Gastrocnemius medialis (tissue), 4 donors: ENCODE measurements at regions not wholly inside any gene's neighbourhood (a gene's known extent, or its start where the extent isn't known, plus 50 kb on each side); places are given as distances from the start of the nearest gene placed in this dataset.
"Not testable (repeated sequence)": the region's sequence is repeated elsewhere in the genome, so short reads cannot be mapped to it uniquely, and the experiment has no call there.

Source experiments
- ATAC-seq, 2 donors: fragments of 150-250 bp; one replicate each; pipeline ENCODE4 v1.9.1; 2016
- DNase-seq, 2 donors: peaks; one replicate each; pipeline ENCODE4 v3.0.0-alpha.2; 2019
- H3K27ac ChIP-seq, 4 donors: fragments of 200-600 bp; sonication (generic); 1 replicate in 1 of 4; 2 replicates in 3 of 4; pipeline ENCODE4 v1.5.1; 2016 to 2018; ENCODE audit warnings: mild to moderate bottlenecking in 2 of 4, moderate library complexity in 1 of 4
- H3K27me3 ChIP-seq, 3 donors: fragments of 200-600 bp; sonication (generic) in 2 of 3; 1 replicate in 1 of 3; 2 replicates in 2 of 3; pipeline versions ENCODE4 v1.5.1 to v1.6.0; 2016 to 2019; ENCODE audit warnings: mild to moderate bottlenecking in 1 of 3, moderate library complexity in 1 of 3
- H3K36me3 ChIP-seq, 2 donors: fragments of 200-600 bp; sonication (generic) in 1 of 2; one replicate each; pipeline ENCODE4 v1.5.1; 2017 to 2018
- H3K4me1 ChIP-seq, 2 donors: fragments of 200-600 bp; sonication (generic) in 1 of 2; one replicate each; pipeline ENCODE4 v1.5.1; 2016 to 2017; ENCODE audit warnings: mild to moderate bottlenecking in 2 of 2
- H3K4me3 ChIP-seq, 4 donors: fragments of 200-600 bp; sonication (generic) in 3 of 4; 1 replicate in 1 of 4; 2 replicates in 3 of 4; pipeline ENCODE4 v1.5.1; 2016 to 2019; ENCODE audit warnings: mild to moderate bottlenecking in 2 of 4
- H3K9me3 ChIP-seq, 3 donors: fragments of 200-600 bp; sonication (generic) in 2 of 3; 1 replicate in 1 of 3; 2 replicates in 2 of 3; pipeline ENCODE4 v1.5.1; 2016 to 2019
- POLR2A ChIP-seq, 2 donors: fragments of 450-650 bp; IDR thresholded peaks; one replicate each; pipeline ENCODE4 v1.6.1; 2017; ENCODE audit warnings: antibody characterized with exemption in 2 of 2, mild to moderate bottlenecking in 2 of 2, moderate library complexity in 2 of 2
- in situ Hi-C, 4 donors: fragments of 200-750 bp; cut with MboI; loops; one replicate each; pipeline versions ENCODE4 v1.15.0 to v1.8.0; 2017; ENCODE audit warnings: low sequenced_read_pairs in 4 of 4
- intact Hi-C: fragments of 100-400 bp; cut with DNase I; formaldehyde crosslinking; loops from one replicate; pipeline ENCODE4 v1.15.1; 2023; ENCODE audit warnings: low total_unique reads
- TF ChIP-seq, protein P1 (sequence below), 5 experiments: fragments of 450-650 bp in 3 of 5; fragments of 200-600 bp in 2 of 5; sonication (generic) in 2 of 5; IDR thresholded peaks in 4 of 5; conservative IDR thresholded peaks in 1 of 5; 1 replicate in 4 of 5; 2 replicates in 1 of 5; pipeline ENCODE4 v1.5.1; 2016 to 2019; ENCODE audit warnings: antibody characterized with exemption in 5 of 5, mild to moderate bottlenecking in 3 of 5, moderate library complexity in 3 of 5

DNA sequence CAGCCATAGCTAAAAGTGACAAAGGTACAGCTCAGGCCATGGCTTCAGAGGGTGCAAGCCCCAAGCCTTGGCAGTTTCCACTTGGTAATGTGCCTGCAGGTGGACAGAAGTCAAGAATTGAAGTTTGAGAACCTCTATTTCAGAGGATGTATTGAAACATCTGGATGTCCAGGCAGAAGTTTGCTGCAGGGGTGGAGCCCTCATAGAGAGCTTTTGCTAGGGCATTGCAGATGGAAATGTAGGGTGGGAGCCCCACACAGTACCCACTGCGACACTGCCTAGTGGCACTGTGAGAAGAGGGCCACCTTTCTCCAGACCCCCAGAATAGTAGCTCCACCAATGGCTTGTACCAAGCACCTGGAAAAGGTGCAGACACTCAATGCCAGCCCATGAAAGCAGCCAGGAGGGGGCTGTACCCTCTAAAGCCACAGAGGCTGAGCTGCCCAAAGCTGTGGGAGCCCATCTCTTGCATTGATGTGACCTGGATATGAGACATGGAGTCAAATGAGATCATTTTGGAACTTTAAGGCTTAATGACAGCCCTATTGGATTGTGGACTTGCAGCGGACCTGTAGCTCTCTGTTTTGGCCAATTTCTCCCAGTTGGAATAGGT is 1299.4 kb upstream of the MAP3K7 start:
- H3K36me3 ChIP-seq = no peaks in the 10 kb centered on the region
- no peak overlapping the region for H3K4me3 ChIP-seq
- ATAC-seq = no peak
- intact Hi-C loops (no loop called here), in situ Hi-C loops (no loop called here)
- TF ChIP-seq, protein P1, sequence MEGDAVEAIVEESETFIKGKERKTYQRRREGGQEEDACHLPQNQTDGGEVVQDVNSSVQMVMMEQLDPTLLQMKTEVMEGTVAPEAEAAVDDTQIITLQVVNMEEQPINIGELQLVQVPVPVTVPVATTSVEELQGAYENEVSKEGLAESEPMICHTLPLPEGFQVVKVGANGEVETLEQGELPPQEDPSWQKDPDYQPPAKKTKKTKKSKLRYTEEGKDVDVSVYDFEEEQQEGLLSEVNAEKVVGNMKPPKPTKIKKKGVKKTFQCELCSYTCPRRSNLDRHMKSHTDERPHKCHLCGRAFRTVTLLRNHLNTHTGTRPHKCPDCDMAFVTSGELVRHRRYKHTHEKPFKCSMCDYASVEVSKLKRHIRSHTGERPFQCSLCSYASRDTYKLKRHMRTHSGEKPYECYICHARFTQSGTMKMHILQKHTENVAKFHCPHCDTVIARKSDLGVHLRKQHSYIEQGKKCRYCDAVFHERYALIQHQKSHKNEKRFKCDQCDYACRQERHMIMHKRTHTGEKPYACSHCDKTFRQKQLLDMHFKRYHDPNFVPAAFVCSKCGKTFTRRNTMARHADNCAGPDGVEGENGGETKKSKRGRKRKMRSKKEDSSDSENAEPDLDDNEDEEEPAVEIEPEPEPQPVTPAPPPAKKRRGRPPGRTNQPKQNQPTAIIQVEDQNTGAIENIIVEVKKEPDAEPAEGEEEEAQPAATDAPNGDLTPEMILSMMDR (IDR thresholded peaks at IDR 0.05 in 4 of 5, conservative IDR thresholded peaks at IDR 0.05 in 1 of 5) = no peak
- TF ChIP-seq POLR2A (IDR thresholded peaks at IDR 0.05) = no peak
- no peak overlapping the region for H3K27ac ChIP-seq
- no peaks in the 10 kb centered on the region for H3K4me1 ChIP-seq
- DNase-seq = no peak
- no peaks in the 10 kb centered on the region for H3K27me3 ChIP-seq
- peaks cover 0 to 6% (median 0%) of the 10 kb centered on the region in 3 donors for H3K9me3 ChIP-seq

DNA sequence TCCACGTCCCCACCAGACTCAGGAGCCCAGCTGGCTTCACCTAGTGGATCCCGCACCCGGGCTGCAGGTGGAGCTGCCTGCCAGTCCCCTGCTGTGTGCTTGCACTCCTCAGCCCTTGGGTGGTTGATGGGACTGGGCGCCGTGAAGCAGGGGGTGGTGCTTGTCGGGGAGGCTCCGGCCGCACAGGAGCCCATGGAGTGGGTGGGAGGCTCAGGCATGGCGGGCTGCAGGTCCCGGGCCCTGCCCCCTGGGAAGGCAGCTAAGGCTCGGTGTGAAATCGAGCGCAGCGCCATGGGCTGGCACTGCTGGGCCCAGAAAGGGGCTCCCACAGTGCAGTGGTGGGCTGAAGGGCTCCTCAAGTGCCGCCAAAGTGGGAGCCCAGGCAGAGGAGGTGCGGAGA is 1294.9 kb upstream of the MAP3K7 start:
- H3K9me3 ChIP-seq, H3K36me3 ChIP-seq, H3K27me3 ChIP-seq, H3K4me1 ChIP-seq, H3K27ac ChIP-seq, intact Hi-C loops, H3K4me3 ChIP-seq, DNase-seq, in situ Hi-C loops, ATAC-seq: not testable (repeated sequence)

DNA sequence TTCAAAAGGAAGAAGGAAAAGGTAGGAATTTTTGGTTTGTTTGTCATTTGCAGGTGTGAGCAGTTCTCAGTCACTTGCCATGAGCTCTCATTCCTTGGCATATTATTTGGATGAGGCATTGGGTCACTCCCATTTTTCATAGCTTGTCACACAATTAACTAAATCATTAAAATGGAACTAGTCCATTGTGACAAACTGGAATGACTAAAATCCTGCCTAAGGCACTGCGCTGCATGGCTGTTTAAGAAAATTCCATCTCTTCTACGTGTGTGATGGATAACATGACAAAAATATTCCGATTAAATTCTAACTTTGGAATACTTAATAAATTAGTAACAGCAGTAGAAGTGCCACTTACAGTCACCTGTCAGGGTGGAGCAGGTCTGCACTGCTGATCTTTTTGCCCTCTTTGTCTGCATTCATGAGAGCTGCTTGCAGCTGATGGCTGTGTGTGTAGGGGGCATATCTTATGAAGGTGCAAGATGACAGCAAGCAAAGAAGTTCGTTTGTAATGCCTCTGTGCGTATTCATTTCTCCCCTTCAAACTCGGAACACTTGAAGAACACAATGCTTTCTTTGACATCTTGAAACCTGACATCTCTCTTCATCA is 1292.6 kb upstream of the MAP3K7 start:
- Histone ChIP-seq H3K27ac (no peak overlapping the region), H3K4me3 (no peak overlapping the region), H3K36me3 (no peaks in the 10 kb centered on the region), H3K27me3 (no peaks in the 10 kb centered on the region), H3K4me1 (no peaks in the 10 kb centered on the region), H3K9me3 (no peaks in the 10 kb centered on the region)
- TF ChIP-seq POLR2A (IDR thresholded peaks at IDR 0.05) = no peak
- TF ChIP-seq, protein P1 (IDR thresholded peaks at IDR 0.05 in 4 of 5, conservative IDR thresholded peaks at IDR 0.05 in 1 of 5) = no peak
- ATAC-seq (no peak), DNase-seq (no peak)
- in situ Hi-C loops = no loop called here
- intact Hi-C loops = no loop called here

DNA sequence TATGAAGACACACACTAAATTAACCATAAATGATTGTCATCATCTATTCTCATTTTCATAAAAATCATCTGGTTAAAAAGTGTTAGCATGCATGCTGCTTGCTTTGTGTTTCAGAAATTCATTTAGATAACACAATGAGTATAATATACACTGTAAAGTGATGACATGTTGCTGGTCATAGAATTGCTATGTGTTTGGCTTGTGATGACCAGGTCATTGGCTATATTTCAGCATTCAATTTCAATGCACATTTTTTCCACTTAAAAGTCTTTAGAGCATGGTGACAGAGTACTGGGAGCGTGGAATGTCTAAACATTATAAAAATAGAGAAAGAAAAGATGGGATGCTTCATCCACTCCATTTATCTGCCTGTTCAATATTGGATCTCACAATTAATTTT is 1291.1 kb upstream of the MAP3K7 start:
- H3K36me3 ChIP-seq = no peaks in the 10 kb centered on the region
- DNase-seq (no peak), ATAC-seq (no peak)
- H3K9me3 ChIP-seq = no peaks in the 10 kb centered on the region
- H3K27me3 ChIP-seq = no peaks in the 10 kb centered on the region
- TF ChIP-seq, protein P1 (IDR thresholded peaks at IDR 0.05 in 4 of 5, conservative IDR thresholded peaks at IDR 0.05 in 1 of 5) = no peak
- TF ChIP-seq POLR2A (IDR thresholded peaks at IDR 0.05) = no peak
- in situ Hi-C loops = no loop called here
- H3K27ac ChIP-seq = no peak overlapping the region
- no peak overlapping the region for H3K4me3 ChIP-seq
- H3K4me1 ChIP-seq = no peaks in the 10 kb centered on the region
- intact Hi-C loops = no loop called here

DNA sequence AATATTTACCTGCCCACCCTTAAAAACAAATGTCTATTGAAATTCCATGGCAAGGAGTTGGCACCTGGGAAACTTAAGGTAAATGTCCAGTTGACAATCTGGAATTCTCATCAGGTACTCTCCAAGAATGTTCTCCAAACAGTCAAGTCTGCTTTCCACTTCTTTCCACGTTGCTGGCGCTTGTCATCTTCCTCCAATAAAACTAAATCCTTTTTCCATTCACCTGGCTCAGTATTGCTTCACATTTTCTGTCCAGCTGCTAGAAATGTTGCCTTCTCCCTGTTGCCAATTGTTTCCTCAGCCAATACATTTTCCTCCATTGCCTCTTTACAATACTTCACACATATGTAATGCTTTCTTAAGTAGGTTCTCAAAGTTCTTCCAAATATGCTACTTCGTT is 1288.1 kb upstream of the MAP3K7 start:
- intact Hi-C loops = no loop called here
- H3K27me3 ChIP-seq = no peaks in the 10 kb centered on the region
- TF ChIP-seq, protein P1 (IDR thresholded peaks at IDR 0.05 in 4 of 5, conservative IDR thresholded peaks at IDR 0.05 in 1 of 5) = no peak
- no peak for TF ChIP-seq POLR2A (IDR thresholded peaks at IDR 0.05)
- in situ Hi-C loops = no loop called here
- no peak overlapping the region for H3K4me3 ChIP-seq
- no peaks in the 10 kb centered on the region for H3K9me3 ChIP-seq
- no peaks in the 10 kb centered on the region for H3K36me3 ChIP-seq
- H3K27ac ChIP-seq = no peak overlapping the region
- no peak for ATAC-seq
- H3K4me1 ChIP-seq = no peaks in the 10 kb centered on the region
- no peak for DNase-seq
